PC-3 (cell line): ENCODE measurements at regions not wholly inside any gene's neighbourhood (a gene's known extent, or its start where the extent isn't known, plus 50 kb on each side); places are given as distances from the start of the nearest gene placed in this dataset.

Source experiments
- ATAC-seq: fragments of 200-7000 bp; cut with Tn5 transposase; 2 replicates; pipeline ENCODE4 v1.9.1; 2020; ENCODE audit warnings: mild to moderate bottlenecking, moderate library complexity
- BruUV-seq: library from RNA; stranded (reverse); fragments of 400-500 nt; replicated peaks from 2 replicates; lab custom pipeline; 2021; lab: Mats Ljungman, UMichigan
- CTCF ChIA-PET: fragments of 300-600 bp; sonication (Branson Sonifier 250); formaldehyde crosslinking; loops from one replicate; lab custom pipeline; 2022; ENCODE audit warnings: antibody characterized with exemption; lab: Charles Lee
- POLR2A ChIA-PET: fragments of 300-600 bp; sonication (Branson Sonifier 250); formaldehyde crosslinking; loops from one replicate; lab custom pipeline; 2022; ENCODE audit warnings: antibody characterized with exemption; ENCODE audit not compliant: unreplicated experiment; lab: Charles Lee
- DNase-seq: peaks from one replicate; pipeline ENCODE4 v3.0.0-alpha.2; 2015
- H2AFZ ChIP-seq: fragments of 300-600 bp; sonication (generic); 2 replicates; pipeline ENCODE4 v1.6.0; 2016; ENCODE audit warnings: antibody characterized with exemption, low read length
- H3F3A ChIP-seq: fragments of 300-600 bp; sonication (generic); one replicate; pipeline ENCODE4 v1.6.0; 2017; ENCODE audit warnings: antibody characterized with exemption, low read length, control low read depth, mild to moderate bottlenecking; ENCODE audit not compliant: unreplicated experiment
- H3K27ac ChIP-seq: fragments of 300-600 bp; sonication (generic); 2 replicates; pipeline ENCODE4 v1.5.1; 2016; ENCODE audit warnings: mild to moderate bottlenecking, low read length
- H3K27me3 ChIP-seq: fragments of 300-600 bp; sonication (generic); 2 replicates; pipeline ENCODE4 v1.6.1; 2016; ENCODE audit warnings: low read length, mixed read lengths
- H3K36me3 ChIP-seq: fragments of 300-600 bp; sonication (generic); 2 replicates; pipeline ENCODE4 v1.6.1; 2016; ENCODE audit warnings: low read depth, mixed run types, low read length, mixed read lengths
- H3K4me1 ChIP-seq: fragments of 300-600 bp; sonication (generic); 2 replicates; pipeline ENCODE4 v1.5.1; 2016; ENCODE audit warnings: low read length; ENCODE audit not compliant: insufficient read depth
- H3K4me2 ChIP-seq: fragments of 300-600 bp; sonication (generic); 2 replicates; pipeline ENCODE4 v1.6.0; 2016; ENCODE audit warnings: low read length
- H3K4me3 ChIP-seq: fragments of 300-600 bp; sonication (generic); 2 replicates; pipeline ENCODE4 v1.5.1; 2016; ENCODE audit warnings: mild to moderate bottlenecking, low read length, mixed read lengths
- H3K79me2 ChIP-seq: fragments of 300-600 bp; sonication (generic); 2 replicates; pipeline ENCODE4 v1.6.1; 2017; ENCODE audit warnings: low read length, mixed read lengths
- H3K9ac ChIP-seq: fragments of 300-600 bp; sonication (generic); 2 replicates; pipeline ENCODE4 v1.6.0; 2016; ENCODE audit warnings: mild to moderate bottlenecking, low read length
- H3K9me2 ChIP-seq: fragments of 300-600 bp; sonication (generic); replicated peaks from 2 replicates; pipeline ENCODE4 v1.6.1; 2016; ENCODE audit warnings: mixed run types, low read length, mixed read lengths
- H3K9me3 ChIP-seq: fragments of 300-600 bp; sonication (generic); 2 replicates; pipeline ENCODE4 v1.6.1; 2016; ENCODE audit warnings: low read length, mixed read lengths
- H4K20me1 ChIP-seq: fragments of 300-600 bp; sonication (generic); 2 replicates; pipeline ENCODE4 v1.6.1; 2016; ENCODE audit warnings: low read length, mixed read lengths
- EZH2 ChIP-seq: fragments of 300-600 bp; sonication (generic); IDR thresholded peaks from one replicate; pipeline ENCODE4 v1.6.1; 2017; ENCODE audit warnings: antibody characterized with exemption, mild to moderate bottlenecking, low read length; ENCODE audit not compliant: unreplicated experiment
- EZH2phosphoT487 ChIP-seq: fragments of 300-600 bp; sonication (generic); IDR thresholded peaks from 2 replicates; pipeline ENCODE4 v1.6.1; 2018; ENCODE audit warnings: mild to moderate bottlenecking, antibody characterized with exemption, low read length, borderline replicate concordance
- intact Hi-C: fragments of 100-400 bp; cut with micrococcal nuclease; formaldehyde crosslinking; loops from 2 replicates; pipeline ENCODE4 v1.9.0; 2023
- TF ChIP-seq, protein P1 (sequence below): fragments of 300-600 bp; sonication (generic); conservative IDR thresholded peaks from 2 replicates; pipeline ENCODE4 v1.5.1; 2017; ENCODE audit warnings: antibody characterized with exemption, low read depth, mild to moderate bottlenecking, low read length

GRCh38 chr10:111439034-111439842, 362.4 kb downstream of the ADRA2A start:
- CTCF ChIA-PET = no interaction called here
- BruUV-seq = no TSS peak
- Histone ChIP-seq H3K9me2 (no peaks in the 10 kb centered on the region), H3K36me3 (no peaks in the 10 kb centered on the region), H3K79me2 (no peaks in the 10 kb centered on the region), H3K9ac (no peak overlapping the region), H3K4me3 (no peak overlapping the region), H3K9me3 (no peaks in the 10 kb centered on the region), H2AFZ (no peak overlapping the region), H3K4me1 (no peaks in the 10 kb centered on the region), H3K27me3 (no peaks in the 10 kb centered on the region), H3K4me2 (no peak overlapping the region), H3K27ac (no peak overlapping the region), H4K20me1 (no peaks in the 10 kb centered on the region), H3F3A (no peaks in the 10 kb centered on the region)
- no peak for ATAC-seq
- POLR2A ChIA-PET = no interaction called here
- intact Hi-C loops = no loop called here
- DNase-seq = no peak
- TF ChIP-seq, protein P1, sequence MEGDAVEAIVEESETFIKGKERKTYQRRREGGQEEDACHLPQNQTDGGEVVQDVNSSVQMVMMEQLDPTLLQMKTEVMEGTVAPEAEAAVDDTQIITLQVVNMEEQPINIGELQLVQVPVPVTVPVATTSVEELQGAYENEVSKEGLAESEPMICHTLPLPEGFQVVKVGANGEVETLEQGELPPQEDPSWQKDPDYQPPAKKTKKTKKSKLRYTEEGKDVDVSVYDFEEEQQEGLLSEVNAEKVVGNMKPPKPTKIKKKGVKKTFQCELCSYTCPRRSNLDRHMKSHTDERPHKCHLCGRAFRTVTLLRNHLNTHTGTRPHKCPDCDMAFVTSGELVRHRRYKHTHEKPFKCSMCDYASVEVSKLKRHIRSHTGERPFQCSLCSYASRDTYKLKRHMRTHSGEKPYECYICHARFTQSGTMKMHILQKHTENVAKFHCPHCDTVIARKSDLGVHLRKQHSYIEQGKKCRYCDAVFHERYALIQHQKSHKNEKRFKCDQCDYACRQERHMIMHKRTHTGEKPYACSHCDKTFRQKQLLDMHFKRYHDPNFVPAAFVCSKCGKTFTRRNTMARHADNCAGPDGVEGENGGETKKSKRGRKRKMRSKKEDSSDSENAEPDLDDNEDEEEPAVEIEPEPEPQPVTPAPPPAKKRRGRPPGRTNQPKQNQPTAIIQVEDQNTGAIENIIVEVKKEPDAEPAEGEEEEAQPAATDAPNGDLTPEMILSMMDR = no peak
- TF ChIP-seq EZH2phosphoT487 (no peak), EZH2 (no peak)

DNA sequence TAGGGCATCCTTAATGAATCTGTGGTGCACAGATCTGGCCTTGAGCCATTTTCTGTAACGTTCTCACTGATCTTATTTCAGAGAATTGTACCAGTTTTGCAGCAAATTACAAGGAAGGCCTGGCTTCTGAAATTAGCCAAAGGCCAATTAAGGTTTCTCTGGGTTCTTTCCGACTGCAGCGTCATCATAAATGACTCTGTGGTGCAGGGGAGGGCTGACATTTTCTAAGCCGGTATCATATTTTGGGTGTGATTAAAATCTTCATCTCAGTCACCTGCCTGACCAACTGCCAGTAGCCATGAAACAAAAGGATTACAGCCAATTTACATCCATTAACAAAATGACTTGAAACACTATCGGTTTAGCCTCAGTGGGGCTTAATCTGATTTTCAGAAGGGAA, 363.7 kb downstream of the ADRA2A start:
- Histone ChIP-seq H3K4me3 (no peak overlapping the region), H3K4me2 (no peak overlapping the region), H3K9me2 (no peaks in the 10 kb centered on the region), H2AFZ (no peak overlapping the region), H3K79me2 (no peaks in the 10 kb centered on the region), H3F3A (no peaks in the 10 kb centered on the region), H3K4me1 (no peaks in the 10 kb centered on the region), H3K36me3 (no peaks in the 10 kb centered on the region), H3K27ac (no peak overlapping the region), H4K20me1 (no peaks in the 10 kb centered on the region), H3K27me3 (no peaks in the 10 kb centered on the region), H3K9me3 (no peaks in the 10 kb centered on the region), H3K9ac (no peak overlapping the region)
- intact Hi-C loops = no loop called here
- ATAC-seq (no peak), DNase-seq (no peak)
- TF ChIP-seq, protein P1 = no peak
- TF ChIP-seq EZH2 (no peak), EZH2phosphoT487 (no peak)
- ChIA-PET CTCF (no interaction called here), POLR2A (no interaction called here)
- BruUV-seq = no TSS peak

DNA sequence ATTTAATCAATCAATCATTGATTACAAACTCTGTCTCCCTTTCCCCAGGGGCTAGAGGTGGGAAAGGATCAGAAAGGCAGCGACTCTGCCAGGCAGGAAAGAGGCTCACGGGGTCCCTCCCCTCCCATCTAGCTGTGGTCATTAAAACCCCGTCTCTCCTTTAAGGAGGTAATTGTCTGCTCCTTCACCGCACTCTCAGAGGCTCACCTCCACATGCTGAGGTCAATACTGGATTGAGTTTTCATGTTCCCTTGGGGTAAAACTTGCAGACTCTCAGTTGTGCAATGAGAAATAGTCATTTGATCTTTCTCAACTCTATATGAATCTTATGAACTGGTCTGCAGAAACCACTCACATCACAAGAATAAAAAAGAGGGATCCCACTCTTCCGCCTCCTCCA, 368.8 kb downstream of the ADRA2A start:
- DNase-seq (no peak), ATAC-seq (no peak)
- TF ChIP-seq EZH2phosphoT487 (no peak), EZH2 (no peak)
- TF ChIP-seq, protein P1 = no peak
- Histone ChIP-seq H3K9me3 (no peaks in the 10 kb centered on the region), H3K4me1 (no peaks in the 10 kb centered on the region), H3F3A (no peaks in the 10 kb centered on the region), H4K20me1 (no peaks in the 10 kb centered on the region), H3K4me3 (no peak overlapping the region), H3K27ac (no peak overlapping the region), H3K4me2 (no peak overlapping the region), H2AFZ (no peak overlapping the region), H3K36me3 (no peaks in the 10 kb centered on the region), H3K9ac (no peak overlapping the region), H3K79me2 (no peaks in the 10 kb centered on the region), H3K9me2 (no peaks in the 10 kb centered on the region), H3K27me3 (no peaks in the 10 kb centered on the region)
- ChIA-PET POLR2A (no interaction called here), CTCF (no interaction called here)
- intact Hi-C loops = no loop called here
- no TSS peak for BruUV-seq
